NB4 (cell line): ENCODE measurements at regions not wholly inside any gene's neighbourhood (a gene's known extent, or its start where the extent isn't known, plus 50 kb on each side); places are given as distances from the start of the nearest gene placed in this dataset.

Source experiments
- CTCF ChIP-seq: IDR thresholded peaks from one replicate; pipeline ENCODE4 v1.5.1; 2012; ENCODE audit warnings: low read depth, low read length
- POLR2A ChIP-seq: IDR thresholded peaks from 2 replicates; pipeline ENCODE4 v1.6.1; 2011; ENCODE audit warnings: mild to moderate bottlenecking; ENCODE audit not compliant: insufficient read length; ENCODE audit errors: extremely low read depth

DNA sequence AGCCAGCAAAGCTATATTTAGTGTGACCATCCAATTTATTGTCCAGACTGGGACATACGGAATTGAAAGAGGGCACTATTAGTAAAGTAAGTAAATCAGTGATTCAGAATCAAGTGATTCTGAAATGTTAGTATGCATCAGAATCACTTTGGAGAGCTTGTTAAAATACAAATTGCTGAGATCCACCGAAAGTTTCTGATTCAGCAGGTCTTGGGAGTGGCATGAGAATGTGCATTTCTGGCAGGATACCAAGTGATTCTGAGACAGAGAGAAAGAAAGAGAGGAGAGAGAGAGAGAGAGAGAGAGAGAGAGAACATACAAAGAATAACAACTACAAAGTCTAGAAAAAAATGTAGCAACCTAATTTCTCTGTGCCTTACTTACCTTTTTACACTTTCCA is 65.4 kb upstream of the ASTN2 start:
- TF ChIP-seq CTCF (no peak), POLR2A (no peak)
